ENCODE measurements at regions not wholly inside any gene's neighbourhood (a gene's known extent, or its start where the extent isn't known, plus 50 kb on each side); places are given as distances from the start of the nearest gene placed in this dataset.

GRCh38 chr19:30227012-30227621 lies 145.1 kb upstream of the ZNF536 start (continued):
- TF ChIP-seq KLF16 (tag by site-specific recombination; IDR thresholded peaks at IDR 0.05) (peak; percentile 78), ZNF561 (tag by site-specific recombination; IDR thresholded peaks at IDR 0.05; ENCODE audit: borderline replicate concordance) (no peak; the same call in 1 of the 2 replicates), ZNF549 (tag by site-specific recombination; IDR thresholded peaks at IDR 0.05) (no peak), KLF10 (tag by site-specific recombination; IDR thresholded peaks at IDR 0.05) (no peak), ZNF558 (tag by site-specific recombination; IDR thresholded peaks at IDR 0.05) (no peak), ZNF280C (tag by site-specific recombination; IDR thresholded peaks at IDR 0.05) (no peak), ZNF600 (tag by site-specific recombination; IDR thresholded peaks at IDR 0.05) (no peak), ZNF433 (tag by site-specific recombination; IDR thresholded peaks at IDR 0.05; ENCODE audit: low read depth) (no peak), ZNF354C (tag by site-specific recombination; IDR thresholded peaks at IDR 0.05; ENCODE audit: borderline replicate concordance, low read depth) (no peak), ZNF416 (tag by site-specific recombination; IDR thresholded peaks at IDR 0.05) (no peak), ZNF132 (tag by site-specific recombination; IDR thresholded peaks at IDR 0.05; ENCODE audit: borderline replicate concordance) (no peak), ZNF2 (tag by site-specific recombination; IDR thresholded peaks at IDR 0.05) (no peak), ZBTB48 (tag by site-specific recombination; IDR thresholded peaks at IDR 0.05) (peak; percentile 52; the same call in 1 of the 2 replicates), ZFP37 (tag by site-specific recombination; IDR thresholded peaks at IDR 0.05) (peak; percentile 30; the same call in 1 of the 2 replicates), GLIS1 (tag by site-specific recombination; IDR thresholded peaks at IDR 0.05) (peak; percentile 3; the same call in 1 of the 2 replicates), ZNF248 (tag by site-specific recombination; IDR thresholded peaks at IDR 0.05) (no peak), PRDM1 (tag by site-specific recombination; IDR thresholded peaks at IDR 0.05) (peak; percentile 99), ZIC2 (tag by site-specific recombination; IDR thresholded peaks at IDR 0.05) (0 out of 2 replicates have a peak, but pooled peaks have one; percentile 7), ZNF138 (tag by site-specific recombination; IDR thresholded peaks at IDR 0.05; ENCODE audit: borderline replicate concordance) (no peak), ZNF148 (tag by site-specific recombination; IDR thresholded peaks at IDR 0.05; ENCODE audit: borderline replicate concordance) (no peak), SP7 (tag by site-specific recombination; IDR thresholded peaks at IDR 0.05) (peak; percentile 8), PATZ1 (tag by site-specific recombination; IDR thresholded peaks at IDR 0.05) (peak; percentile 92), ZNF610 (tag by site-specific recombination; IDR thresholded peaks at IDR 0.05; ENCODE audit: borderline replicate concordance) (0 out of 2 replicates have a peak, but pooled peaks have one; percentile 4), ZFP41 (tag by site-specific recombination; IDR thresholded peaks at IDR 0.05; ENCODE audit: borderline replicate concordance) (no peak), ZNF292 (tag by site-specific recombination; IDR thresholded peaks at IDR 0.05; ENCODE audit: borderline replicate concordance, low read depth) (no peak), GFI1B (tag by site-specific recombination; IDR thresholded peaks at IDR 0.05) (no peak)
- TF ChIP-seq, protein P1, sequence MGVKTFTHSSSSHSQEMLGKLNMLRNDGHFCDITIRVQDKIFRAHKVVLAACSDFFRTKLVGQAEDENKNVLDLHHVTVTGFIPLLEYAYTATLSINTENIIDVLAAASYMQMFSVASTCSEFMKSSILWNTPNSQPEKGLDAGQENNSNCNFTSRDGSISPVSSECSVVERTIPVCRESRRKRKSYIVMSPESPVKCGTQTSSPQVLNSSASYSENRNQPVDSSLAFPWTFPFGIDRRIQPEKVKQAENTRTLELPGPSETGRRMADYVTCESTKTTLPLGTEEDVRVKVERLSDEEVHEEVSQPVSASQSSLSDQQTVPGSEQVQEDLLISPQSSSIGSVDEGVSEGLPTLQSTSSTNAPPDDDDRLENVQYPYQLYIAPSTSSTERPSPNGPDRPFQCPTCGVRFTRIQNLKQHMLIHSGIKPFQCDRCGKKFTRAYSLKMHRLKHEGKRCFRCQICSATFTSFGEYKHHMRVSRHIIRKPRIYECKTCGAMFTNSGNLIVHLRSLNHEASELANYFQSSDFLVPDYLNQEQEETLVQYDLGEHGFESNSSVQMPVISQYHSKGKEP (tag by site-specific recombination; IDR thresholded peaks at IDR 0.05) = no peak
- TF ChIP-seq, protein P2, sequence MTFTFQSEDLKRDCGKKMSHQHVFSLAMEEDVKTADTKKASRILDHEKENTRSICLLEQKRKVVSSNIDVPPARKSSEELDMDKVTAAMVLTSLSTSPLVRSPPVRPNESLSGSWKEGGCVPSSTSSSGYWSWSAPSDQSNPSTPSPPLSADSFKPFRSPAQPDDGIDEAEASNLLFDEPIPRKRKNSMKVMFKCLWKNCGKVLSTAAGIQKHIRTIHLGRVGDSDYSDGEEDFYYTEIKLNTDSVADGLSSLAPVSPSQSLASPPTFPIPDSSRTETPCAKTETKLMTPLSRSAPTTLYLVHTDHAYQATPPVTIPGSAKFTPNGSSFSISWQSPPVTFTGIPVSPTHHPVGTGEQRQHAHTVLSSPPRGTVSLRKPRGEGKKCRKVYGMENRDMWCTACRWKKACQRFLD (tag by site-specific recombination; IDR thresholded peaks at IDR 0.05) = no peak
- TF ChIP-seq, protein P3, sequence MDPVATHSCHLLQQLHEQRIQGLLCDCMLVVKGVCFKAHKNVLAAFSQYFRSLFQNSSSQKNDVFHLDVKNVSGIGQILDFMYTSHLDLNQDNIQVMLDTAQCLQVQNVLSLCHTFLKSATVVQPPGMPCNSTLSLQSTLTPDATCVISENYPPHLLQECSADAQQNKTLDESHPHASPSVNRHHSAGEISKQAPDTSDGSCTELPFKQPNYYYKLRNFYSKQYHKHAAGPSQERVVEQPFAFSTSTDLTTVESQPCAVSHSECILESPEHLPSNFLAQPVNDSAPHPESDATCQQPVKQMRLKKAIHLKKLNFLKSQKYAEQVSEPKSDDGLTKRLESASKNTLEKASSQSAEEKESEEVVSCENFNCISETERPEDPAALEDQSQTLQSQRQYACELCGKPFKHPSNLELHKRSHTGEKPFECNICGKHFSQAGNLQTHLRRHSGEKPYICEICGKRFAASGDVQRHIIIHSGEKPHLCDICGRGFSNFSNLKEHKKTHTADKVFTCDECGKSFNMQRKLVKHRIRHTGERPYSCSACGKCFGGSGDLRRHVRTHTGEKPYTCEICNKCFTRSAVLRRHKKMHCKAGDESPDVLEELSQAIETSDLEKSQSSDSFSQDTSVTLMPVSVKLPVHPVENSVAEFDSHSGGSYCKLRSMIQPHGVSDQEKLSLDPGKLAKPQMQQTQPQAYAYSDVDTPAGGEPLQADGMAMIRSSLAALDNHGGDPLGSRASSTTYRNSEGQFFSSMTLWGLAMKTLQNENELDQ (tag by site-specific recombination; IDR thresholded peaks at IDR 0.05; ENCODE audit: low read depth) = no peak
